ENCODE measurements at regions not wholly inside any gene's neighbourhood (a gene's known extent, or its start where the extent isn't known, plus 50 kb on each side); places are given as distances from the start of the nearest gene placed in this dataset.

- H2AFZ ChIP-seq (ENCODE audit: low read depth): no peak overlapping the region
- no peak overlapping the region for H3K4me3 ChIP-seq (ENCODE audit: low read depth in 2 of 2, low read length in 1 of 2)
- WGBS (ENCODE audit: low lambda C conversion rate): 33% methylated on average over 1 of the region's 1 CpG
- DNase-seq: no peak
- H3F3A ChIP-seq (replicated peaks; ENCODE audit: insufficient read depth): no peaks in the 10 kb centered on the region
- no peaks in the 10 kb centered on the region for H3K9me3 ChIP-seq
- H3K27ac ChIP-seq (ENCODE audit: low read depth in 2 of 2, low read length in 1 of 2): no peak overlapping the region
- ChIA-PET POLR2A (no interaction called here), CTCF (no interaction called here)
- no peaks in the 10 kb centered on the region; a peak in 1 of 4 replicates for H3K4me1 ChIP-seq (ENCODE audit: control insufficient read depth in 1 of 2, insufficient read depth in 2 of 2, low read depth in 1 of 2, low read length in 1 of 2)
- no peak overlapping the region for H3K4me2 ChIP-seq
- H3K9me2 ChIP-seq: no peaks in the 10 kb centered on the region
- no peaks in the 10 kb centered on the region for H3K79me2 ChIP-seq (ENCODE audit: insufficient read depth)
- TF ChIP-seq GABPA (IDR thresholded peaks at IDR 0.05; ENCODE audit: low read depth) (no peak), GATA2 (CRISPR knock-in tag; IDR thresholded peaks at IDR 0.05) (no peak), RAD21 (IDR thresholded peaks at IDR 0.05; ENCODE audit: low read length) (no peak), ELF1 (IDR thresholded peaks at IDR 0.05) (no peak), YY1 (IDR thresholded peaks at IDR 0.05; ENCODE audit: low read depth) (no peak), REST (IDR thresholded peaks at IDR 0.05; ENCODE audit: low read depth, low read length) (no peak), USF2 (IDR thresholded peaks at IDR 0.05; ENCODE audit: borderline replicate concordance, low read depth, low read length) (no peak), NFIC (IDR thresholded peaks at IDR 0.05; ENCODE audit: borderline replicate concordance) (no peak), RFX5 (IDR thresholded peaks at IDR 0.05; ENCODE audit: low read length) (no peak)
- TF ChIP-seq, protein P1, sequence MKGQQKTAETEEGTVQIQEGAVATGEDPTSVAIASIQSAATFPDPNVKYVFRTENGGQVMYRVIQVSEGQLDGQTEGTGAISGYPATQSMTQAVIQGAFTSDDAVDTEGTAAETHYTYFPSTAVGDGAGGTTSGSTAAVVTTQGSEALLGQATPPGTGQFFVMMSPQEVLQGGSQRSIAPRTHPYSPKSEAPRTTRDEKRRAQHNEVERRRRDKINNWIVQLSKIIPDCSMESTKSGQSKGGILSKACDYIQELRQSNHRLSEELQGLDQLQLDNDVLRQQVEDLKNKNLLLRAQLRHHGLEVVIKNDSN (IDR thresholded peaks at IDR 0.05; ENCODE audit: borderline replicate concordance, low read depth): no peak
- H3K36me3 ChIP-seq (replicated peaks in 1 of 2; ENCODE audit: control insufficient read depth in 1 of 2, insufficient read depth in 2 of 2, low read length in 1 of 2): no peaks in the 10 kb centered on the region
- H3K9ac ChIP-seq: no peak overlapping the region
- no peaks in the 10 kb centered on the region; the same call in 1 of the 2 replicates for H3K27me3 ChIP-seq (ENCODE audit: insufficient read depth)
- no peaks in the 10 kb centered on the region for H4K20me1 ChIP-seq (ENCODE audit: insufficient read depth)
Measured at GRCh38 chr5:61596265-61596664, 264.2 kb downstream of the ZSWIM6 start.

- ChIA-PET CTCF (interaction anchor here (1.3 kb wide), 1 partner anchor 20 kb away, joined by 3 read pairs; no protein-coding TSS in a partner anchor), POLR2A (no interaction called here)
- H3K79me2 ChIP-seq (ENCODE audit: insufficient read depth): no peaks in the 10 kb centered on the region
- no peak overlapping the region for H3K27ac ChIP-seq (ENCODE audit: low read depth in 2 of 2, low read length in 1 of 2)
- H3F3A ChIP-seq (replicated peaks; ENCODE audit: insufficient read depth): no peaks in the 10 kb centered on the region
- H3K4me1 ChIP-seq (ENCODE audit: control insufficient read depth in 1 of 2, insufficient read depth in 2 of 2, low read depth in 1 of 2, low read length in 1 of 2): peaks cover 0 to under 1% of the 10 kb centered on the region in 2 experiments; a peak in 1 of 4 replicates
- no peak for DNase-seq
- no peaks in the 10 kb centered on the region; the same call in 1 of the 2 replicates for H3K27me3 ChIP-seq (ENCODE audit: insufficient read depth)
- no peaks in the 10 kb centered on the region for H3K9me2 ChIP-seq
- TF ChIP-seq, protein P2, sequence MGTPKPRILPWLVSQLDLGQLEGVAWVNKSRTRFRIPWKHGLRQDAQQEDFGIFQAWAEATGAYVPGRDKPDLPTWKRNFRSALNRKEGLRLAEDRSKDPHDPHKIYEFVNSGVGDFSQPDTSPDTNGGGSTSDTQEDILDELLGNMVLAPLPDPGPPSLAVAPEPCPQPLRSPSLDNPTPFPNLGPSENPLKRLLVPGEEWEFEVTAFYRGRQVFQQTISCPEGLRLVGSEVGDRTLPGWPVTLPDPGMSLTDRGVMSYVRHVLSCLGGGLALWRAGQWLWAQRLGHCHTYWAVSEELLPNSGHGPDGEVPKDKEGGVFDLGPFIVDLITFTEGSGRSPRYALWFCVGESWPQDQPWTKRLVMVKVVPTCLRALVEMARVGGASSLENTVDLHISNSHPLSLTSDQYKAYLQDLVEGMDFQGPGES (IDR thresholded peaks at IDR 0.05; ENCODE audit: low read depth, low read length): no peak
- no peak for TF ChIP-seq GABPA (IDR thresholded peaks at IDR 0.05; ENCODE audit: low read depth)
- TF ChIP-seq RXRA (IDR thresholded peaks at IDR 0.05; ENCODE audit: borderline replicate concordance, low read depth): no peak
- no peak for TF ChIP-seq GATA2 (CRISPR knock-in tag; IDR thresholded peaks at IDR 0.05)
- TF ChIP-seq, protein P3, sequence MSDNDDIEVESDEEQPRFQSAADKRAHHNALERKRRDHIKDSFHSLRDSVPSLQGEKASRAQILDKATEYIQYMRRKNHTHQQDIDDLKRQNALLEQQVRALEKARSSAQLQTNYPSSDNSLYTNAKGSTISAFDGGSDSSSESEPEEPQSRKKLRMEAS (IDR thresholded peaks at IDR 0.05; ENCODE audit: low read depth): no peak
- TF ChIP-seq RFX5 (IDR thresholded peaks at IDR 0.05; ENCODE audit: low read length): no peak
- no peak for TF ChIP-seq SMC3 (IDR thresholded peaks at IDR 0.05; ENCODE audit: low read depth, low read length)
- TF ChIP-seq RAD21 (IDR thresholded peaks at IDR 0.05; ENCODE audit: low read length): no peak
- no peak for TF ChIP-seq EP300 (IDR thresholded peaks at IDR 0.05; ENCODE audit: borderline replicate concordance in 1 of 2, low read depth in 1 of 2, low read length in 1 of 2)
- no peak for TF ChIP-seq EZH2phosphoT487 (IDR thresholded peaks at IDR 0.05; ENCODE audit: borderline replicate concordance, low read depth)
- TF ChIP-seq TCF12 (IDR thresholded peaks at IDR 0.05): no peak
- TF ChIP-seq TAF1 (IDR thresholded peaks at IDR 0.05; ENCODE audit: borderline replicate concordance, low read depth, low read length): no peak
- TF ChIP-seq TEAD4 (IDR thresholded peaks at IDR 0.05; ENCODE audit: borderline replicate concordance, insufficient read depth): no peak
- TF ChIP-seq YY1 (IDR thresholded peaks at IDR 0.05; ENCODE audit: low read depth): no peak
- H3K9me3 ChIP-seq: no peaks in the 10 kb centered on the region
- no peak overlapping the region for H2AFZ ChIP-seq (ENCODE audit: low read depth)
- H4K20me1 ChIP-seq (ENCODE audit: insufficient read depth): no peaks in the 10 kb centered on the region
- H3K9ac ChIP-seq: no peak overlapping the region
- no peak overlapping the region for H3K4me2 ChIP-seq
- no peaks in the 10 kb centered on the region for H3K36me3 ChIP-seq (replicated peaks in 1 of 2; ENCODE audit: control insufficient read depth in 1 of 2, insufficient read depth in 2 of 2, low read length in 1 of 2)
- H3K4me3 ChIP-seq (ENCODE audit: low read depth in 2 of 2, low read length in 1 of 2): no peak overlapping the region
Measured at GRCh38 chr5:61597684-61598083, 265.6 kb downstream of the ZSWIM6 start.
